ELR (cell line): ENCODE measurements at regions not wholly inside any gene's neighbourhood (a gene's known extent, or its start where the extent isn't known, plus 50 kb on each side); places are given as distances from the start of the nearest gene placed in this dataset.

Experiments used
- DNase-seq: peaks from one replicate; pipeline ENCODE4 v3.0.0-alpha.2; 2015; ENCODE audit warnings: low read depth

- DNase-seq = no peak
Measured at GRCh38 chr12:116651089-116651488, 86.8 kb downstream of the SPRING1 start.

- no peak for DNase-seq
Measured at GRCh38 chr12:116650585-116651087, 87.2 kb downstream of the SPRING1 start.

DNA sequence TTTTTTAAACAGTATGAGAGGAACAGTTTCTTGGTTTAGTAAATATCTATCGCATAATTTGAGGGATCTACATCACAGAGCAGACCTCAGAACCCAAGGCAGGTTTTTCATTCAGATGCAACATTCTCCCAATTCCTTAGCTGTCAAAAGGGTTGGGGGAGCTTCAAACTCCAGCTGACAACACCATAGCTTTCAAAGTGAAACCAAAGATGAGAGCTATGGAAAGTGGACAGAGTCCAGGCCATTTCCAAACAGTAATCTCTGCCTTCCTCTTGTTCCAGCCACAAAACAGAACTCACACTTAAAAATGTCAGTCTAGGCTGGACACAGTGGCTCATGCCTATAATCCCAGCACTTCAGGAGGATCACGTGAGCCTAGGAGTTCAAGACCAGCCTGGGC, 87.8 kb downstream of the SPRING1 start:
- no peak for DNase-seq

DNA sequence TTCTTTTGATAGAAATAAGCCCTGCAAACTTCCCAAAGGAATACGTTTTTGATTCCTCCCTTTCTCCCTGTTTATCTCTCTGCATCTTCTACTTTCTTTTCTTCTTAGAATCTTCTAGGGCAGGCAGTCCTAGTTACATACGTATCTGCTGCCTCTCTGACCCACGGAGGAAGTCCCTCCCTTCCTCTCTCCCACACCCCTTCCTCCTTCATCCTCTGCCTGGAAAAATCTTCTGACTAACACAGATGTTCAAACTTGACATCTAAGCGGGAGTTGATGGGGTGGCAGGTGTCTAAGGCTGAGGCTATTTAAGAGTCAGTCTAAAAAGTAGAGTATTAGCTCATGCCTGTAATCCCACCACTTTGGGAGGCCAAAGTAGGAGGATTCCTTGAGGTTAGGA, 88.6 kb downstream of the MAP1LC3B2 start:
- DNase-seq = no peak

GRCh38 chr12:116646901-116647300, 87.7 kb downstream of the MAP1LC3B2 start:
- DNase-seq = no peak

DNA sequence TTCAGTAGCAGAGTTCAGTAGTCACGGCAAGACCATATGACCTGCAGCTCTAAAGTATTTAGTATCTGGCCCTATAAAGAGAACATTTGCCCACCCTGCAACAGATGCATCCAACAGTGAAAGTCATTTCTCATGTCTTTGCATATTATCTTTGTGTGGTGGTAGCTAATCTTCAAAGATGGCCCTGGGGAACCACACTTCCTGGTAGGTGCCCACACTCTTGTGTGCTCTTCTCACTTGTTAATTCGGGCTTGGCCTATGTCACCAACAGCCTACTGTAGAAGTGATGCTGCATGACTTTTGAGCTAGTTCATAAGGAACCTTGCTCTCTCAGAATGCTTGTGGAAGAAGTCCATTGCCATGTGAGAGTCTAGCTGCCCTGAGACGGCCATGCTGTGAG, 85.6 kb downstream of the MAP1LC3B2 start:
- no peak for DNase-seq

DNA sequence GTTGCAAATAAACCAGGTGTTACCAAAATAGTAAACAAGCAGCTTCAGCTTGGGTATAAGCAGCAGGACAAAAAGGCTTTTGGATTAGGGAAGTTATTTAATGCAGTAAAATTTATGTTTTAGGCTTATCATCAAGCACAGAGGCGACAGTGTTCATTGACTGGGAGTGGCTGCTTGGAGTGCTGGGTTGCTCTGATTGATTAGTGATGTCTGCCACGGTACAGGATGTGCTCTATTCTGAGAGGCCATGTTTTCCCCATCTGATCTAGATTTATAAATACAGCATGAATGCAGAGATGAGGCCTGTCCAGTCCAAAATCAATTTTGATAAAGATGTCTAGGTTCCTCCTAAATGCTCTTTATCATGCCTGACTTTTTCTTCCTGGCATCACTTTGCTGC, 83.5 kb downstream of the MAP1LC3B2 start:
- no peak for DNase-seq

DNA sequence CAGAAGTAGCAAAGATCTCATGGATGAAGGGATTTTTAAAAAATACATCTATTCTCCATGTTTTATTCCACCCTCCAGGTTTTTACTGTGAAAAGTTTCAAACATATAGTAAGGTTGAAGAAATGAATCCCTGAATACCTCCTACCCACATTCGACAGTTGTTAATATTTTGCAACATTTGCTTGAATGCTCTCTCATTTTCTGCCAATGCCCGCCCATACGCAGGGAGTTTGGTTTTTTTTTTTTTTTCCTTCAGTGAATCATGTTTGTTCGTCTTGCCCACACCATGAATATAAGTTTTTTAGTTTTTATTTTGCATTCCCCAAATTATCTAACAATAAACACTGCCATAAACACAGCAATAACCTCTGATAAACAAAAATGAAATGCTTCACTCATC, 82.9 kb downstream of the MAP1LC3B2 start:
- no peak for DNase-seq

DNA sequence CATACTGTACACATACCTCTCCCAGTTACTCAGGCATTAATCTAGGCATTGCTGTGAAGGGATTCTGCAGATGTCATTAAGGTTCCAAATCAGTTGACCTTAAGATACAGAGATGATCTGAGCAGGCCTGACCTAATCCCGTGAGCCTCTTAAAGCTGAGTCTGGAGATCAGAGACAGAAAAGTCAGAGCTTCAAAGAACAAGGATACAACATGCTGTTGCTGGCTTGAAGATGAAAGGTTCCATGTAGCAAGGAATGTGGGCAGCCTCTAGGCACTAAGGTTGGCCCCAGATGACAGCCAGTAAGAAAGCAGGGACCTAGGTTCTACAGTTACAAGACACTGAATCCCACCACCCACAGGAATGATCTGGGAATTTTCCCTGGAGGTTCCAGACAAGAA, 81.1 kb downstream of the MAP1LC3B2 start:
- DNase-seq = no peak

- DNase-seq = no peak
Measured at GRCh38 chr12:116639765-116640164, 80.6 kb downstream of the MAP1LC3B2 start.

GRCh38 chr12:116638376-116638775, 79.2 kb downstream of the MAP1LC3B2 start:
- no peak for DNase-seq

GRCh38 chr12:116637589-116638150, 78.5 kb downstream of the MAP1LC3B2 start:
- no peak for DNase-seq

DNA sequence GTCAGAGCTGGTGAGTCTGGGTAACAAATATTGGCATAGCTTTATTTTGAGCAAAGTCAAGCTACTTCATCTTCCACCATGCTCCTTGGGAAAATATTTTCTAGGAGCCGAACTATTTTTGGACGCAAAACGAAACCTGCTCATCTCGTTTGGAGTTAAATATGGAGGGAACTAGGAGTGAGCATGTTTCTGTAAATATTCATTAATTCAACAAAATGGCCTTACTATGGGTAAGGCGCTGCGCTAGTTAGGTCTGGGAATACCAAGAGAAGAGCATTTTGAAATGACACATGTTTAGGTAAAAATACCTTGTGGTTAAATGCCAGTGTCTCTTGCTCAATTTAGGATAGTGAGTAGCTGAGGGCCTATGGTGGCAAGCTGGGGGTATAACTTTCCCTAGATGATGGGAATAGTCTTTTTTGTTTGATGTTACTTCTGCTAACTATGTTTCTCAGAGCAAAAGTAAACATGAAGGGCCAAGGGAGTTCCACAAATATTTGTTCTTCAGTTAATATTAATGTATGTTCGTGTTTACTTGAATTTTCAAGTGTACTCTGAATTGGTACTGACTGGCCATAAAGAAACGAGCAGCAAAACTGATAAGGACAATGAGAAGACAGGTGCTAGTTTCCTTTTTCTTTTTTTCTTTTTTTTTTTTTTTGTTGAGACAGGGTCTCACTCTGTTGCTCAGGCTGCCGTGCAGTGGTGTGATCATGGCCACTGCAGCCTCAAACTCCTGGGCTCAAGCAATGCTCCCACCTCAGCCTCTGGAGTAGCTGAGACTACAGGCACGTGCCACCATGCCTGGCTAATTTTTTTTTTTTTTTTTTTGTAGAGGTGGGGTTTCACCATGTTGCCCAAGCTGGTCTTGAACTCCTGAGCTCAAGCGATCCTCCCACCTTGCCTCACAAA, 77.7 kb downstream of the MAP1LC3B2 start:
- no peak for DNase-seq

DNA sequence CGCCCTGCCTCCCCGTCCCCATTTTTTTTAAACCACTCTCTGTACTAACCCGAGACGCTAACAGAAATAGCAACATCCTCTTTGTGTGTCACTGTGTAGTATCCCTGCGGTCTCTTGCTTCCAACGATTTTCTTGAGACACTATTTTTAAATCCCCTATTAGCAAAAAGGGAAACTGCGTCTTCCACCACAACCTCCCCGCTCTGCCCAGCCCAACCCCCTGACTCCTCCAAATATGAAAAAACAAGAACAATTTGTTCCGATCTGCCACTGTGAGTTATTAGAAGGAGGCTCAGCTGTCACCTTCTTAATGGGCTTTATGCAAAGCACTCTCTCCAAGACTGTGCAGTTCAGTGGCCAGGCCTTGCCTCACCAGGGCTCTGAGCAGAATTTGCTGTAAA, 76.3 kb downstream of the MAP1LC3B2 start:
- DNase-seq = no peak

GRCh38 chr12:116633476-116633875, 74.3 kb downstream of the MAP1LC3B2 start:
- no peak for DNase-seq

DNA sequence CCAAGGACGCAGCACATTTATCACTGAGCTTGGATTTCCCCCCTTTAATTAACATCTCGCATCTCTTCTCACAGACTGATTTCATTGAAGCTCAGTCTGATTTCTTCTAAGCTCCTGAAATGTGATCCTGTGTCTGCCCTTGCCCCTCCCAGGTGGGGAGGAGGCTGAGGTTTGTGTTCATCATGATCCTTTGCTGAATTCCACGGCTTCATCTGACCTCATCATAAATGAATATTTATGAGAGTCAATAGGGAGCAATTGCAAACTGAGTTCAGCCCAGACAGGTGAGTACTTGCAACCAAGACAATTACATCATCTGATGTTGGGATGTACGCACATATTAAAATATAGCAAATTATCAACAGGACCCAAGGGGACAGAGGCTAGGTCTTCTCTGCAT, 72.4 kb downstream of the MAP1LC3B2 start:
- no peak for DNase-seq

DNA sequence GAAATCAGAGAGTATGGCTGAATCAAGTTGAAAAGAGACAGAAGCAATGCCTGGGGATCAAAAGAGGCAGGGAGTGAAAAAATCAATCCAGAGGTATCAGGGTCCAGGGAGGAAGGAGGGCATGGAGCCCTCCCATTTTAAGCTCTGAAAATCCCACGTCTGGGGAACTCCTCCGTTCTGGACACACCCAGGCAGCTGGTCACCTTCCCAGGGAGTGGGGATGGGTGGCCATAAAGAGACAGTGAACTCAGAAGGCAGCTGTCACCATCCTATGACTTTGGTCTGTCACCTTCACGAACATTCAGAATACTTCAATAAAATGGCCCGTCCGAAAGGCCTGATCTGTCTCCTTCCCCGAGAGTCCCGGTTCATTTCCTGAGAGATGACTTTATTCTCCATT, 71.6 kb downstream of the MAP1LC3B2 start:
- no peak for DNase-seq

DNA sequence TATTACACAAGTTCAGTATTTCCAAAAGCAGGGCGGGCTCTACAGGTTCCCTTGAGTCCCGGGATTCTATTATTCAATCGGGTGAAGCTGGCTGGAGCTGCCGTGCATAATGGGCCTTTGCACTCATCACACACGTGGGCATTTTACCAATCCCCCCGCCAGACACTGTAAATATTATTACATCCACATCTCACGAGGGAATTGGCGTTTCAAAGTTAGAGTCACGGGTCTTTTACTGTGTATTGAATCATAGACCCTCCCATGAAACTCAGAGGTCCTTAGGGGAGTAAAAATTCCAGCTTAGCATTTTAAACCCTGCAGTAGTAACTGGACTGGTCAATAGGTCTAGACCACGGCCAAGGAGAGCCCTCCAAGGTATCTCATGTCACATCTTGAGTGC, 70.3 kb downstream of the MAP1LC3B2 start:
- no peak for DNase-seq

GRCh38 chr12:116628989-116629388, 69.8 kb downstream of the MAP1LC3B2 start:
- no peak for DNase-seq

GRCh38 chr12:116628450-116628793, 69.2 kb downstream of the MAP1LC3B2 start:
- DNase-seq = no peak
